HepG2 (cell line): ENCODE measurements at regions not wholly inside any gene's neighbourhood (a gene's known extent, or its start where the extent isn't known, plus 50 kb on each side); places are given as distances from the start of the nearest gene placed in this dataset.

Experiments used
- ATF1 ChIP-seq: IDR thresholded peaks from 2 replicates; pipeline ENCODE4 v1.6.1; 2016; ENCODE audit warnings: mild to moderate bottlenecking, control low read depth
- EP300 ChIP-seq, 3 experiments: sonication (generic) in 1 of 3; formaldehyde crosslinking in 1 of 3; IDR thresholded peaks; 2 replicates each; pipeline versions ENCODE4 v1.5.1 to v1.6.1; 2011 to 2020; ENCODE audit warnings: low read depth in 2 of 3, low read length in 2 of 3, borderline replicate concordance in 1 of 3, improper control_type of control experiment in 1 of 3, mild to moderate bottlenecking in 1 of 3, missing genetic modification reagents in 1 of 3, moderate library complexity in 1 of 3
- PLRG1 ChIP-seq: fragments of 450-650 bp; conservative IDR thresholded peaks from 2 replicates; pipeline ENCODE4 v1.6.1; 2016
- SP1 ChIP-seq, 2 experiments: fragments of 450-650 bp in 1 of 2; sonication (generic) in 1 of 2; formaldehyde crosslinking in 1 of 2; IDR thresholded peaks; 2 replicates each; pipeline versions ENCODE4 v1.4.0 to v1.6.1; 2016 to 2020; ENCODE audit warnings: missing genetic modification reagents in 1 of 2
- YY1 ChIP-seq: IDR thresholded peaks from 2 replicates; pipeline ENCODE4 v1.6.1; 2011; ENCODE audit warnings: low read length, low read depth, moderate library complexity, mild to moderate bottlenecking; ENCODE audit not compliant: insufficient read depth, insufficient replicate concordance
- ZBTB8A ChIP-seq: sonication (generic); formaldehyde crosslinking; IDR thresholded peaks from 2 replicates; pipeline ENCODE4 v1.4.0; 2020; ENCODE audit warnings: mild to moderate bottlenecking, low read depth, missing genetic modification reagents, borderline replicate concordance

GRCh38 chr15:98568382-98569017 lies 79.8 kb upstream of the IGF1R start:
- TF ChIP-seq ATF1 (CRISPR knock-in tag) (no peak), PLRG1 (no peak), YY1 (no peak), ZBTB8A (CRISPR knock-in tag) (no peak), SP1 (IDR thresholded peaks at IDR 0.05) (no peak), SP1 (CRISPR knock-in tag; IDR thresholded peaks at IDR 0.05) (no peak), EP300 (IDR thresholded peaks at IDR 0.05; ENCODE audit: low read depth in 2 of 2, low read length in 2 of 2) (no peak), EP300 (CRISPR knock-in tag; IDR thresholded peaks at IDR 0.05; ENCODE audit: borderline replicate concordance) (no peak)
